ENCODE measurements at regions not wholly inside any gene's neighbourhood (a gene's known extent, or its start where the extent isn't known, plus 50 kb on each side); places are given as distances from the start of the nearest gene placed in this dataset.

- TF ChIP-seq ZGPAT (CRISPR knock-in tag; IDR thresholded peaks at IDR 0.05) = no peak
Observed at GRCh38 chr6:10223841-10224240, 191.0 kb downstream of the TFAP2A start (continued).

GRCh38 chr6:10221178-10221577 lies 193.7 kb downstream of the TFAP2A start:
- intact Hi-C loops (cut with micrococcal nuclease; ENCODE audit: unreplicated experiment) = no loop called here
- WGBS (ENCODE audit: low lambda C conversion rate) = under 1% methylated on average over 5 of the region's 5 CpGs
- Histone ChIP-seq H3K27me3 (ENCODE audit: control insufficient read depth in 1 of 2, insufficient read depth in 2 of 2, low read length in 2 of 2) (no peaks in the 10 kb centered on the region), H3K79me2 (ENCODE audit: insufficient read depth, low read length) (no peaks in the 10 kb centered on the region), H3K4me3 (replicated peaks in 1 of 3; ENCODE audit: insufficient read depth in 1 of 3, low read depth in 2 of 3, low read length in 3 of 3) (no peak overlapping the region), H3K27ac (ENCODE audit: extremely low read length, insufficient read depth, low read length) (no peak overlapping the region), H3K36me3 (replicated peaks in 1 of 2; ENCODE audit: control insufficient read depth in 1 of 2, insufficient read depth in 2 of 2, low read length in 2 of 2) (no peaks in the 10 kb centered on the region), H3K4me2 (ENCODE audit: low read depth, low read length) (no peak overlapping the region), H3K4me1 (ENCODE audit: insufficient read depth, low read length) (no peaks in the 10 kb centered on the region), H3K9me3 (ENCODE audit: low read length) (no peaks in the 10 kb centered on the region), H3K9ac (ENCODE audit: insufficient read depth, low read depth, low read length) (no peak overlapping the region), H2AFZ (ENCODE audit: low read length) (no peak overlapping the region), H4K20me1 (ENCODE audit: insufficient read depth, low read length) (no peaks in the 10 kb centered on the region)
- DNase-seq (ENCODE audit: low spot score) = no peak
- in situ Hi-C loops (cut with HindIII; ENCODE audit: extremely low pct_ligation_motif_present, low pct_unique_long_range_greater_than_20kb) = no loop called here
- no peak for FAIRE-seq
- no TSS peak for BruUV-seq (replicated peaks)
- POLR2A ChIA-PET = no interaction called here
- TF ChIP-seq ZNF773 (CRISPR knock-in tag; IDR thresholded peaks at IDR 0.05; ENCODE audit: borderline replicate concordance) = no peak
- no peak for TF ChIP-seq SMC3 (IDR thresholded peaks at IDR 0.05; ENCODE audit: low read length)
- TF ChIP-seq ZBTB20 (CRISPR knock-in tag; IDR thresholded peaks at IDR 0.05; ENCODE audit: borderline replicate concordance, low read depth) = no peak
- TF ChIP-seq MYC (CRISPR knock-in tag; IDR thresholded peaks at IDR 0.05; ENCODE audit: borderline replicate concordance) = no peak
- CTCF ChIA-PET (ENCODE audit: low intra/inter-chr PET ratio, low total read pairs) = no interaction called here
- ATAC-seq = no peak

- ChIA-PET CTCF (ENCODE audit: low intra/inter-chr PET ratio, low total read pairs) (no interaction called here), POLR2A (no interaction called here)
- DNase-seq (ENCODE audit: low spot score) (no peak), FAIRE-seq (no peak), ATAC-seq (no peak)
- H3K9me3 ChIP-seq (ENCODE audit: low read length) = no peaks in the 10 kb centered on the region
- H3K36me3 ChIP-seq (replicated peaks in 1 of 2; ENCODE audit: control insufficient read depth in 1 of 2, insufficient read depth in 2 of 2, low read length in 2 of 2) = no peaks in the 10 kb centered on the region
- no peaks in the 10 kb centered on the region for H3K79me2 ChIP-seq (ENCODE audit: insufficient read depth, low read length)
- no peaks in the 10 kb centered on the region for H3K4me1 ChIP-seq (ENCODE audit: insufficient read depth, low read length)
- WGBS (ENCODE audit: low lambda C conversion rate) = 5% methylated on average over 2 of the region's 2 CpGs
- BruUV-seq (replicated peaks) = no TSS peak
- H4K20me1 ChIP-seq (ENCODE audit: insufficient read depth, low read length) = no peaks in the 10 kb centered on the region
- no peak overlapping the region for H3K27ac ChIP-seq (ENCODE audit: extremely low read length, insufficient read depth, low read length)
- no peaks in the 10 kb centered on the region for H3K27me3 ChIP-seq (ENCODE audit: control insufficient read depth in 1 of 2, insufficient read depth in 2 of 2, low read length in 2 of 2)
- in situ Hi-C loops (cut with HindIII; ENCODE audit: extremely low pct_ligation_motif_present, low pct_unique_long_range_greater_than_20kb) (no loop called here), intact Hi-C loops (cut with micrococcal nuclease; ENCODE audit: unreplicated experiment) (no loop called here)
- H3K9ac ChIP-seq (ENCODE audit: insufficient read depth, low read depth, low read length) = no peak overlapping the region
- H3K4me2 ChIP-seq (ENCODE audit: low read depth, low read length) = no peak overlapping the region
- no peak overlapping the region for H3K4me3 ChIP-seq (replicated peaks in 1 of 3; ENCODE audit: insufficient read depth in 1 of 3, low read depth in 2 of 3, low read length in 3 of 3)
- TF ChIP-seq CEBPB (IDR thresholded peaks at IDR 0.05; ENCODE audit: borderline replicate concordance, low read depth, low read length) (peak; percentile 30; the same call in 1 of the 2 replicates), BRCA1 (CRISPR knock-in tag; IDR thresholded peaks at IDR 0.05) (no peak)
- H2AFZ ChIP-seq (ENCODE audit: low read length) = no peak overlapping the region
Observed at GRCh38 chr6:10219510-10219909, 195.4 kb downstream of the TFAP2A start.

All from HepG2 (cell line).